Astrocyte of the spinal cord (primary cell): ENCODE measurements at regions not wholly inside any gene's neighbourhood (a gene's known extent, or its start where the extent isn't known, plus 50 kb on each side); places are given as distances from the start of the nearest gene placed in this dataset.

ENCODE experiments used
- DNase-seq: peaks from one replicate; pipeline ENCODE4 v3.0.0; 2011; ENCODE audit warnings: low read depth, low spot score
- H3K4me3 ChIP-seq: 2 replicates; pipeline ENCODE4 v1.5.1; 2011; ENCODE audit warnings: low read depth, mild to moderate bottlenecking, low read length, moderate library complexity
- in situ Hi-C: cut with HindIII; loops from 2 replicates; pipeline ENCODE4 v1.10.0; 2017; ENCODE audit warnings: low sequenced_read_pairs
- TF ChIP-seq, protein P1 (sequence below): IDR thresholded peaks from 2 replicates; pipeline ENCODE4 v1.5.1; 2012; ENCODE audit warnings: low read depth, mild to moderate bottlenecking, low read length, inconsistent platforms

DNA sequence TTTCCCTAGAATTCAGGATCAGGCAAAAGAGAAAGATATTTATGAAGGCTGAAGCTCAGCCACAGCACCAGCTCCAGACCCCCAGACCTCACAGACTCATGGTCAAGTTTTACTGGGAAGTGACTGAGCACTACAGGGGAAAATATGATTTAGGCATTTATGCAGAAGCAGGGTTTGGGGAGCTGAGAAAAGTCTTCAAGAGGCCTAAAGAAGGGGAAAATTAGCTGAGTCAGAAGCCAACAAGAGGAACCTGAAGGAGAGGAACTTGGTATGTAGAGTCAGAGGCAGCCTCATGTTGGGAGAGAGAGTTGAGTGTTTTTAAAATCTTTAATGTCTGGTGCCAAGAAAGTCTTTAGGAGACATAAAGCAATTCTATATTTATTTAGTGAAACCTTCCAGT is 63.0 kb downstream of the FOS start:
- TF ChIP-seq, protein P1, sequence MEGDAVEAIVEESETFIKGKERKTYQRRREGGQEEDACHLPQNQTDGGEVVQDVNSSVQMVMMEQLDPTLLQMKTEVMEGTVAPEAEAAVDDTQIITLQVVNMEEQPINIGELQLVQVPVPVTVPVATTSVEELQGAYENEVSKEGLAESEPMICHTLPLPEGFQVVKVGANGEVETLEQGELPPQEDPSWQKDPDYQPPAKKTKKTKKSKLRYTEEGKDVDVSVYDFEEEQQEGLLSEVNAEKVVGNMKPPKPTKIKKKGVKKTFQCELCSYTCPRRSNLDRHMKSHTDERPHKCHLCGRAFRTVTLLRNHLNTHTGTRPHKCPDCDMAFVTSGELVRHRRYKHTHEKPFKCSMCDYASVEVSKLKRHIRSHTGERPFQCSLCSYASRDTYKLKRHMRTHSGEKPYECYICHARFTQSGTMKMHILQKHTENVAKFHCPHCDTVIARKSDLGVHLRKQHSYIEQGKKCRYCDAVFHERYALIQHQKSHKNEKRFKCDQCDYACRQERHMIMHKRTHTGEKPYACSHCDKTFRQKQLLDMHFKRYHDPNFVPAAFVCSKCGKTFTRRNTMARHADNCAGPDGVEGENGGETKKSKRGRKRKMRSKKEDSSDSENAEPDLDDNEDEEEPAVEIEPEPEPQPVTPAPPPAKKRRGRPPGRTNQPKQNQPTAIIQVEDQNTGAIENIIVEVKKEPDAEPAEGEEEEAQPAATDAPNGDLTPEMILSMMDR = no peak
- DNase-seq = no peak
- in situ Hi-C loops = no loop called here
- H3K4me3 ChIP-seq = no peak overlapping the region

DNA sequence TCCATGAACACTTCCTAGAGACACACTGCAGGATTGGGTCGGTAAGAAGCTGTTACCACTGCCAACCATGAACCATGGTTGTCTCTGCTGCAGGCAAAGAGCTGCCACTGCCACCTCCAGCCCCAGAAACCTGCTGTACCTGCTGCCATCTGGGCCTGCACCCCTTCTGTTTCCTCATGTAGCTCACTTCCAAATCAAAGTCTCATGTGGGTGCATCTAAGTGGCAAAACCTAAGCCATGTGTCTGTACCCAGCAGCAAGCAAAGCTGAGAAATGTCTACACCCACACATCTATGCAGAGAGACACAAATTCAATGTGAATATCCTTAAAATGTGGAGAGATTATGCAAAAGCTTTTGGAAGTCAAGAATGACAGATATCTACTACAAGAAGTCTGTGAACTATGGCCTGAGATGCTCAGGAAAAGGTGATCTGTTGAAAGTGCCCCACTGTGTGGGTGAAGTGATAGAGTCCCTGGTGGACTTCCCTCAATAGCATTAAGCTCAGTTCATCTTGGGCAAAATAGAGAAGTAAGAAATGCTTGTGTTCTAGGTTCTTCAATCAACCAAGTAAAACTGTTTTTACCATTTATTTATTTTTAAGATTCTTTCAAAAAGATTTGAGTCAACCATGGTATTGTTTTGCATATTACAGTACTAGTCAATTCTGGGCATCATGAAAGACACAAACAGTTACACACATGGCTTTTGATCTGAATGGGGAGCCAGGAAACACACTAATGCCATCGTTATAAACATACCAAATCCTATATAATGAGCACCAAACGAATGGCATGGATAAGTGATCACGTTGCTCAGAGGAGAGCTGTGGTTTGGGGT is 64.4 kb downstream of the FOS start:
- no peak overlapping the region for H3K4me3 ChIP-seq
- no peak for DNase-seq
- in situ Hi-C loops = no loop called here
- TF ChIP-seq, protein P1 = no peak

DNA sequence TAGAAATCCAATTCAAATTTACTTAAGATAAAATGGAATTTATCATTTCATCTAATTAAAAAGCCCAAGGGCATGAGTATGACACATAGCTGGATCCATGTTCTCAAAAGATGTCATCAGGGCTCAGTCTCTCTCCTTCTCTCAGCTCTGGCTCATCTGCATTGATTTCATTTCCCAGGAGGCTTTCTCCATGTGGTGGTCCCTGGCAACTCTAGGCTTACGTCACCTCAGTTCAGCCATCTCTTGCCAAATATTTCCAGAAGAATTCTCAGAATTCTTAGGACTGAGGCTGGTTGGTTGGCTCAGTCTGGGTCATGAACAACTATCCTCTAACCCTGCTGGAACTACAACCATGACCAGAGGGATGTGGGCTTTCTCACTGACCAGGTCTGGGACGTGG is 65.3 kb downstream of the FOS start:
- H3K4me3 ChIP-seq = no peak overlapping the region
- no peak for DNase-seq
- TF ChIP-seq, protein P1 = no peak
- in situ Hi-C loops = no loop called here

DNA sequence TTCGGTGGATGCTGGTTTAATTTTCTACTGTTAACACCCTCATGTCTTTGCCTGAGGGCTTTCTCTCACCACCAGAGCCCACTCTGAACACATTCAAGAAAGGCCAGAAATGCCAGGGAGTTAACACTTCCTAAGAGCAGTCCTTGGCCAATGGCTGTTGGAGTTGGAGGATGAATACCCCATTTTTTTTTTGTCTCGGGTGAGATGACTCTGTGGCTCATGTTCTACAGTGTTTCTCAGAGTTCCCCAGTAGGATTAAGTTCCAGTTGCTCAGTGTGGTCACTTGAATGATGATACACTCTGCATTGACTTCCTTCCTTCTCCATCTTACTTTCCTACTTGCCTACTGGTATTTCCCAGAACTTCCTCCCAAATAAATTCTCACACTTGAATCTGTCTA is 65.8 kb downstream of the FOS start:
- no peak for DNase-seq
- in situ Hi-C loops = no loop called here
- TF ChIP-seq, protein P1 = no peak
- H3K4me3 ChIP-seq = no peak overlapping the region

DNA sequence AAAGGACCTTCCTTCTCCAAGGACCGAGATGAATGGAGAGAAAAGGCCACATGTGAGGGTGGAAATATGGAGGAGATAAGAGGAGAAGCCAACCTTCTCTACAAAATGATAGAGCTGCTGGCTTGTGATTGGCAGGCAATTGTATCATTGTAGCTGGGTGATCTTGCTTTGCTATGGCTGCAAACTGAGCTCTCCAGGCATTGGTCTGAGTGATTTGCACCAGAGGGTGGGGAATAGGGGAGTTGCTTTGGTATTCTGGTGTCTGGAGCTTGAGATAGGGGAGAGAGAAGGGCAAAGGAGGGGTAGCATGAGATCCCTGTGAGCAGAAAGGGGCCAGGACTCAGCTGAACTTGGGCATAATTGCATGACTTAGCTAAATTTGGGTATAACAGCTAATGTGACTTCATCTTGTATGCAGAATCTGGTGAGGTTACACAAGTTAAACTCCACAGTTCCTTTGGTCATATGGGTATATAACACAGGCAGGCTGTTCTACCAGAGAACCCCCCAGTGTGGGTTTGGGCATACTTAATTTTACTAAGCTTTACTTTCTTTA is 72.0 kb downstream of the FOS start:
- no peak overlapping the region for H3K4me3 ChIP-seq
- in situ Hi-C loops = no loop called here
- TF ChIP-seq, protein P1 = no peak
- DNase-seq = no peak

DNA sequence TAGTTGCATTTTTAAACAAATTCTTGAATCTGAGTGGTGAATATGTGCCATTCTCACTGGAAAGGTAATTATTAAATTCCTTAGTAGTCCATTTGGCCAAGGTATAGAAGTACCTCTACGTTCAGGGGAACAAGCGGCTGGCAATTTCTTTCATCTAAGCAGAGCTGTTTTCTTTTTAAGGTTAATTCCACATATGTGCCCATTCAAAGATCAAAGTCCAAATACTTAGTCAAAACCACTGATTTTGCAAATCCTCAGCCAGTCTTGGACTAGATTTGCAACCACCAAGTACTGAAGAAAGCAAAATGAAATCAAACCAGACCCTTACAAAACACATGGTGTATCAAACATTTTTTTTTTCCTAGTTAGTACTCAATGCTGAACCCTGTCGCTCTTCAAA is 68.7 kb upstream of the JDP2 start:
- no peak for DNase-seq
- TF ChIP-seq, protein P1 = no peak
- H3K4me3 ChIP-seq = no peak overlapping the region
- in situ Hi-C loops = no loop called here
